Urinary bladder (tissue), 3 donors: ENCODE measurements at regions not wholly inside any gene's neighbourhood (a gene's known extent, or its start where the extent isn't known, plus 50 kb on each side); places are given as distances from the start of the nearest gene placed in this dataset.

Experiments
- DNase-seq: peaks from one replicate; pipeline ENCODE4 v3.0.0-alpha.2; 2015; ENCODE audit errors: extremely low spot score
- H3K27ac ChIP-seq: one replicate; pipeline ENCODE4 v1.5.1; 2013; ENCODE audit warnings: low read depth, mild to moderate bottlenecking, moderate library complexity
- H3K36me3 ChIP-seq: one replicate; pipeline ENCODE4 v1.6.1; 2013; ENCODE audit warnings: mild to moderate bottlenecking, moderate library complexity; ENCODE audit not compliant: insufficient read depth
- H3K4me1 ChIP-seq: one replicate; pipeline ENCODE4 v1.6.1; 2013; ENCODE audit warnings: mild to moderate bottlenecking, moderate library complexity; ENCODE audit not compliant: insufficient read depth
- H3K4me3 ChIP-seq: one replicate; pipeline ENCODE4 v1.5.1; 2013; ENCODE audit warnings: low read depth, low read length
- WGBS: extraction: QIAGEN DNeasy Blood & Tissue Kit; methylation state at CpG from one replicate; pipeline ENCODE4 v1.1.7; 2013; 5-methylcytosine and 5-hydroxymethylcytosine counted together
- donor health status: healthy with polysubstance abuse.
- donor health status: healthy.

DNA sequence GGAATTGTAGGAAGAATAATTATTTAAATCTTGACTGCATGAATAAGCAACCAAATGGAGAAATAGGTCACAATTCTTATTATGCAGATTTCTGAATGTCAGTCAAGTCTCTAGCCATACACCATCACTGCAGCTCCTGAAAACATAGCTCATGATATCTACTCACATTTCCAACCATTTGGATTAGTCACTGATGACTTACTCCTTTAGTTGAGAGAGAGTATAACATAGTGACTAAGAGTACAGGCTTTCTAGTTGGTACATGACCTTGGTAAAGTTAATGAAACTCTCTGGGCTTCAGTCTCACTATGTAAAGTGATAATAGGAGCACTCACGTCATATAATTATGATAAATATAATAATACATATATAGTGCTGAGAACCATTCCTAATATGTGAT lies 265.2 kb downstream of the KCNA4 start:
- H3K27ac ChIP-seq, result no peak overlapping the region
- WGBS, result 82% methylated on average over 1 of the region's 1 CpG
- H3K4me1 ChIP-seq, result no peaks in the 10 kb centered on the region
- no peak overlapping the region for H3K4me3 ChIP-seq
- H3K36me3 ChIP-seq, result no peaks in the 10 kb centered on the region
- DNase-seq, result no peak

DNA sequence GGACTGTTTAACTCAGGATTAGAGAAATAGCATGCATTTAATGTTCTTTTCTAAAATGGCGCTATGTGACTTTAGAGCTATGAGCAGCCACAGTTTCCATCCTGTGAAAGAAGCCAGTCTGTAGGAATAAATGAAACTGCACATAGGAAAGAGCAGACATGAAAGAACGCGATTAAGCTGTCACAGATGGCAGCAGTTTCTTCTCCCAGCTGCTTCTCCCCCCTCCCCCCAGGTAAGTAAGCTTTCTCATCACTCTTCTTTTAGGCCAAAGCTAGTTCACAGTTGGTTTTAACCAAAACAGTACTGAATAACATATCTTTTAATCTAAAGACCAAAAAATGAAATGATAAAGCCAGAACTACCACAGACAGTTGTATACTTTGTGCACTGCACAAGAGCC lies 266.4 kb downstream of the KCNA4 start:
- no peak for DNase-seq
- Histone ChIP-seq H3K36me3 (no peaks in the 10 kb centered on the region), H3K4me3 (no peak overlapping the region), H3K4me1 (no peaks in the 10 kb centered on the region), H3K27ac (no peak overlapping the region)
- 62% methylated on average over 3 of the region's 3 CpGs for WGBS

DNA sequence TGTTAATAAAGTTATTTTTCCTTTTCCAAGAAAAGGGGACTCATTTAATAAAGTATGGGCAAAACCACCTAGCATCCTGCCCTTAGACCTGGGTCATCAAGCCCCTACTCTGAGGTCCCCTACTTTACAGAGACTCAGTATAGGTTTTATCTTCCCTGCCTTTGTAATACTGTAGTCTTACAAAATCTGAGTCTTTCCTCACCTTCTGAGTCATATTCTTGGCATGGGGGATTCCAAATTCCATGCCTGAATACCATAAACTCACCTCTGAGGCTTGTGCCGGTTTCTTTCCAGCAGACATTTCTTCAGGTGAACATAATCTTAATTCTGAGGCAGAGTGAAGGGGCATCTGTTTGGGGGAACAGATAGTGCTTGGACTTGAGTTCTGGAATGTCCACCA lies 282.5 kb downstream of the KCNA4 start:
- Histone ChIP-seq H3K4me3 (no peak overlapping the region), H3K36me3 (no peaks in the 10 kb centered on the region), H3K4me1 (no peaks in the 10 kb centered on the region), H3K27ac (no peak overlapping the region)
- no peak for DNase-seq
- WGBS, result 67% methylated on average over 1 of the region's 1 CpG

DNA sequence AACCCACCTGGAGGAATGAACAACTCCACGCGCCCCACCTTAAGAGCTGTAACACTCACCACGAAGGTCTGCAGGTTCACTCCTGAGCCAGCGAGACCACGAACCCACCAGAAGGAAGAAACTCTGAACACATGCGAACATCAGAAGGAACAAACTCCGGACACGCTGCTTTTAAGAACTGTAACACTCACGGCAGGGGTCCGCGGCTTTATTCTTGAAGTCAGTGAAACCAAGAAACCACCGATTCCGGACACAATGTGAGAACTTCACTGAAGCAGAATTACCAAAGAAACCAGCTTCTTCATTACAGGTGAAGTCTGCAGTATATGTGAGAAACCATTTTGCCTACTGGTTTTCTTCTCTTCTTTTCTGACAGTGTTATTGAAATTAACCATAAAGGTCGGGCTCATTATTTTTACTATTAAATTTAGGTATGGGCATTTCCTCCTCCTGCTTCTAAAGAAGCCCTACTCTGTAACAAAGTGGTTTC lies 303.0 kb downstream of the KCNA4 start:
- Histone ChIP-seq H3K4me1 (no peaks in the 10 kb centered on the region), H3K36me3 (no peaks in the 10 kb centered on the region), H3K4me3 (no peak overlapping the region), H3K27ac (no peak overlapping the region)
- 94% methylated on average over 14 of the region's 14 CpGs for WGBS
- DNase-seq, result no peak

DNA sequence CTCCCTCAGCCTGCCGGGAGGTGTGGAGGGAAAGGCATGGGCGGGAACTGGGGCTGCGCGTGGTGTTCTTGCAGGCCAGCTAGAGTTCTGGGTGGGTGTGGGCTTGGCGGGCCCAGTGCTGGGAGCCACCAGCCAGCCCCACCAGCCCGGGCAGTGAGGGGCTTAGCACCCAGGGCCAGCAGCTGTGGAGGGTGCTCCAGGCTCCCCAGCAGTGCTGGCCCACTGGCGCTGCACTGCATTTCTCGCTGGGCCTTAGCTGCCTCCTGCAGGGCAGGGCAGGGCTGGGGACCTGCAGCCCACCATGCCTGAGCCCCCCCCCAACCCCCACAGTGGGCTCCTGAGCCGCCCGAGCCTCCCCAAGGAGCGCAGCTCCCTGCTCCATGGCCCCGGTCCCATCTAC lies 304.2 kb downstream of the KCNA4 start:
- no peak overlapping the region for H3K27ac ChIP-seq
- no peak overlapping the region for H3K4me3 ChIP-seq
- no peaks in the 10 kb centered on the region for H3K4me1 ChIP-seq
- no peak for DNase-seq
- WGBS, result 90% methylated on average over 12 of the region's 12 CpGs
- no peaks in the 10 kb centered on the region for H3K36me3 ChIP-seq

DNA sequence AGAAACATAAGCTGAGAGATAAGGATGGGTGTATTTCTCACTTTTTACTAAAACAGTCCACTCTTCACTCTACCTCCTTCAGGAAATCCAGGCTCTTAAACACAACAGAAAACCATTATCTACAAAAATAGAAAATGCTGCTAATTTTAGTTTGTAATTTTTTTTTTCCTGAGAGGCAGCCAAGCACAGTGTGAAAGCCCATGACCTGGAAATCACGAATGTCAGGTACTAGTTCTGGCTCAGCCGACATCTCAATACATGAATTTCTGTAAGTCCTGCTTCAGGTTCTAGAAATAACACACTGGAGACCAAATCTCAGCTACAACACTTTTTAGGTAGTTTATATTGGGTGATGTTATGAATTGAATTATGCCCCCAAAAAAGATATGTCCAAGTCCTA lies 308.9 kb downstream of the KCNA4 start:
- no peaks in the 10 kb centered on the region for H3K36me3 ChIP-seq
- WGBS, result 62% methylated on average over 2 of the region's 2 CpGs
- no peak overlapping the region for H3K27ac ChIP-seq
- no peak for DNase-seq
- no peaks in the 10 kb centered on the region for H3K4me1 ChIP-seq
- H3K4me3 ChIP-seq, result no peak overlapping the region

DNA sequence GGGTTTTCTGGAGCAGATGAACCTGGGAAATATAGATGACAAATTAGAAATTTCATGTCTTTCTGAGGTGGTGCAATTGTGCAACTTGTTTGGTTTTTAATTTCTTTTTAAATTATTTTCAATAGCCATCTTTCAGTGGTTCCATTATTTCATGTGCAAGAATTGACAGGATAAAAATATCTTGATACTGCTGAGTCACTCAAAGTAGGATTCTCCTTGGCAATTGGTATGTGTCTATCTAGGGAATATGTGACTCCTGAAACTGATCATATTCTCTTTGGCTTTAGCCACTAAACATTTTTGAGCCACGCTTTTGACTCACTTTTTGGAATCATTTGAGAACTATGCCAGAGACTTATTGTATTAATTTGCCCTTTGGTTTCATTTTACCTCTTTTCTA lies 331.5 kb downstream of the KCNA4 start:
- Histone ChIP-seq H3K4me3 (no peak overlapping the region), H3K4me1 (no peaks in the 10 kb centered on the region), H3K36me3 (no peaks in the 10 kb centered on the region), H3K27ac (no peak overlapping the region)
- WGBS, result 85% methylated on average over 1 of the region's 1 CpG
- no peak for DNase-seq

DNA sequence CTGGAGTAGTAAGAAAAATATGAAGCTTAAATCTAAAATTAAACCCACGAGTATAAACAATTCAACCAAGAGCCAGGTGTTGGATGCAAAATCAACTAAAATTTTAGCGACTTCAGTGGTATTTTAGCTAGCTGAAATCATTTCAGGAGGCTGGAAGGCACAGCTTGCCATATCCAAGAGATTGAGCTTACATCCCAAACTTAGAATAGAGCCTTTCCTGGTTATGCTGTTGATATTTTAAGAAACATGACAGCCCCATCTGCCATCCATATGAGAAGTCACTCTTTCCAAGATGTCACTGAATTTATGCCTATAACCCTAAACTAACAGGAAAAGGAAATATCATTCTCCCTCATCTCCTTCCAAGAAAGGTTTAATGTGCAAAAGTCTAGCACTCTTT lies 334.0 kb downstream of the KCNA4 start:
- DNase-seq, result no peak
- no peak overlapping the region for H3K4me3 ChIP-seq
- 68% methylated on average over 2 of the region's 2 CpGs for WGBS
- H3K36me3 ChIP-seq, result no peaks in the 10 kb centered on the region
- H3K4me1 ChIP-seq, result no peaks in the 10 kb centered on the region
- H3K27ac ChIP-seq, result no peak overlapping the region

DNA sequence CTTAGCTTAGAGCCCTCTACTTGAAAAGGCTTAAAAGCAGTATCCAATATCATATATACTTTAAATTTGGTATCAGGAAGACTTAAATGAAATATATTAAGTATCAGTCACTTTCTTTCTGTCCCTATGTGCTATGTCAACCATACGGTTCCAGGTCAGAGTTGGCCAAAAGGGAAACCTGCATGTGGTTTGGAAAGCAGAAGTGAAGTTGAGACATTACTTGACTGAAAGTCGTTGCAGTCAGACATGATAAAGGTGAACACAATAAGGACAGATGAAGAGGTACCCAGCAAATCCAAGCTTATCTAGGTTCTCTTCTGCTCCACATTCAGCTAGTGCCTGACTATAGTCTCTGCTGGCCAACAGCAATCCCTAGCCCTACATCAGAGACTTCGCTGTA lies 336.8 kb downstream of the KCNA4 start:
- H3K4me1 ChIP-seq, result no peaks in the 10 kb centered on the region
- H3K36me3 ChIP-seq, result no peaks in the 10 kb centered on the region
- no peak overlapping the region for H3K27ac ChIP-seq
- H3K4me3 ChIP-seq, result no peak overlapping the region
- DNase-seq, result no peak
- WGBS, result 86% methylated on average over 3 of the region's 3 CpGs

DNA sequence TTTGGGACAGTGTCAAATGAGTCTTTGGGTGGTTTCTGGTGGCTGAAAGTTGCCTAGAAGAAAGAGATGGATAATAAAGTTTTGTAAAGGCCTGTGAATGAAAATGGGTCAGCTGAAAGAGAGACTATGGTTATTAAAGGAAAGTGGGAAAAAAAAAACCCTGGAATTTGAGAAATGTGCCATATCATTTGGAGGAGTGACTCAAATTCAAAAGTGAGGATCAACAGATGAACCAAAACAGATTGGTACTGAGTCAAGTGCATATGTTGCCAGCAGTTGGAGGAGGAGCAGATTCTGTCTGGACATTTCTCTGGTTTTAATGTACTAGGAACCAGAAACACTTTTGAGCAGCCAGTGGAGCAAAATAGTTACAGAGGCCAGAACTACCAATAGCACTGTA lies 339.8 kb downstream of the KCNA4 start:
- Histone ChIP-seq H3K4me3 (no peak overlapping the region), H3K4me1 (no peaks in the 10 kb centered on the region), H3K36me3 (no peaks in the 10 kb centered on the region), H3K27ac (no peak overlapping the region)
- DNase-seq, result no peak

DNA sequence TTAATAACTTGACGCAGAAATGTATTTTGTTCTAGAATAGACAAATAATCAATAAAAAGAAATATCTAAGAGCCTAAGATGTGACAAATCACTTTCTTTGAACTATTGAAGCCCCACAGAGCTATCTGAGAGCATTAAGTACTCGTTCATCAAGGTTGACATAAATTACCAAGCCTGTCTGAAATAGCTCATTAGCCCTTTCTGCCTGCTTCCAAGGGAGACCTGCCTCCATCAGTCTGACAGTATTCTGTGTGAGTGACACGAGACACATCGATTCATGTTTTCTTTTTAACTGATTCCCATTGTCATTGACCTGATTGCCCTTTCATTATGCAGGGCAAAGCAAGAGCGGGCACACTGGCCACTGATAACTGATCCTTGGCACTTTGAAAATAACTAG lies 347.5 kb downstream of the KCNA4 start:
- no peaks in the 10 kb centered on the region for H3K4me1 ChIP-seq
- no peaks in the 10 kb centered on the region for H3K36me3 ChIP-seq
- H3K4me3 ChIP-seq, result no peak overlapping the region
- DNase-seq, result no peak
- WGBS, result 74% methylated on average over 5 of the region's 5 CpGs
- no peak overlapping the region for H3K27ac ChIP-seq

DNA sequence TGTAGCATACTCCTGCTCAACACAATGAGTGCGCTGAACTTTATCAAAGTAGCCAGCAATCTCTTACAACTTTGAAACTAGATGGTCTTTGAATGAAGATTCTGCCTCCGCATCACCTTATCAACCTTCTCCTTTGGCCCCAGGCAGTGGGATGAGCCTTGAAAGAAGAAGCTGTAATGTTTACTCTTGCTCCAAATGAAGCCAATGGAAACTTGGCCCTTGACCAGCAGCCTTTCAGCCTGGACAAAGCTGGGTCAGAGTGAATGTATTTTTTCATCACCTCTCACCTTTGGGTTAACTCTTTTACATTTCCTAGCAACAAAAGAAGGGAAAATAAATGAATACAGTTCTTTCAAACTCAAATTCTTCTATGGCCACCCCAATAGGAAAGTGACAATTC lies 359.1 kb downstream of the KCNA4 start:
- Histone ChIP-seq H3K27ac (no peak overlapping the region), H3K36me3 (no peaks in the 10 kb centered on the region), H3K4me1 (no peaks in the 10 kb centered on the region), H3K4me3 (no peak overlapping the region)
- no peak for DNase-seq
- 85% methylated on average over 2 of the region's 2 CpGs for WGBS

DNA sequence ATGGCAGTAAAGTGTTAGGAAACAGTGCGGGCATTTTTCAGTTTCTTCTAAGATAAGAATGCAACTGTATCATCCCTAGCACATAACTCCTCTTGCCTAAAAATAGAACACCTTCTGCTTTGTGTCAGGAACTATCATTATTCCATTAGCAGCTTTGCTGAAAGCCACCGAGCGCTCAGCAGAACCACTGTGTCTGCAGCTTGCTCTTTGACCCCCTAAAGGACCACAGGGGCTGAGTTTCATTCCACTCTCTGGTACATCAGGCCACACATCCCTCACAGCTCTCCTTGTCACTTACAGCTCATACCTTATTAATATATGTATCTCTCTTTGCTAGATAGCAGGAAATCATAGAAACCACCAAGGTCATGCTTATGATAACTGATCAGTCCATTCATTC lies 360.2 kb downstream of the KCNA4 start:
- H3K4me1 ChIP-seq, result no peaks in the 10 kb centered on the region
- 27% methylated on average over 3 of the region's 3 CpGs for WGBS
- DNase-seq, result no peak
- no peaks in the 10 kb centered on the region for H3K36me3 ChIP-seq
- H3K27ac ChIP-seq, result no peak overlapping the region
- no peak overlapping the region for H3K4me3 ChIP-seq

DNA sequence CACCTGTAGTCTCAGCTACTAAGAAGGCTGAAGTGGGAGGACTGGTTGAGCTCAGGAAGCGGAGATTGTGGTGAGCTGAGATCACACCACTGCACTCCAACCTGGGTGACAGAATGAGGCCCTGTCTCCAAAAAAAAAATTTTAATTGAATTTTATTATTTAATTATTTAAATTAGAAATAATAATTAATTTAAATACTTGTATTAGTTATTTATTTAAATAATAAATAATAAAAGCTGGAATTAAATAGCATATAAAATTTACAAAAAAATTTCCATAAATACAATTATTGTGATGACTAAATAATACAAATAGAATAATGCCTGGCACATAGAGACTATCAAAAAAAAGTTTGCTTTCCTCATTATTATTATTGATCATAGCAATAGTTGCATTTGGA lies 371.5 kb downstream of the KCNA4 start:
- Histone ChIP-seq H3K36me3 (no peaks in the 10 kb centered on the region), H3K27ac (no peak overlapping the region), H3K4me3 (no peak overlapping the region), H3K4me1 (no peaks in the 10 kb centered on the region)
- no peak for DNase-seq
- WGBS, result 98% methylated on average over 1 of the region's 1 CpG

DNA sequence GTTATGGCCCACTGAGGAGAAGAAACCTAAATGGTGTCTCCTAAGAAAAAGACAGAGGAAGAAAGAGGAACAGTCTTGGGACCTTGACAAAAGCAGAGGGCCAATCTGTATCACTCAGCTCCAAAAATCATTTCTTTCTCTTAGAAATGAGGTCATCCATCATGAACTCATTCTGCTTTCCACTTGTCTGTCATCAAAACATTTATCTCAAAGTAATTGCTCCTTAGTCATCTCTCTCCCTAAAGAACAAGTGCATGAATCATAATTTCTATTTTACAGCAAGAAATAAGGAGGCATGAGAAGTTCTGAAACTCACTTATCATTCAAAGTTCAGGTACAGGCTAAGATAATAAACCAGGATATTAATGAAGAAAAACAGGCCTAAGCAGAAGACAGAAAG lies 375.6 kb downstream of the KCNA4 start:
- DNase-seq, result no peak
- Histone ChIP-seq H3K4me1 (no peaks in the 10 kb centered on the region), H3K36me3 (no peaks in the 10 kb centered on the region), H3K4me3 (no peak overlapping the region), H3K27ac (no peak overlapping the region)
